NK-92 (cell line): ENCODE measurements at regions not wholly inside any gene's neighbourhood (a gene's known extent, or its start where the extent isn't known, plus 50 kb on each side); places are given as distances from the start of the nearest gene placed in this dataset.

ENCODE experiments used
- DNase-seq: peaks from one replicate; lab custom pipeline; 2025; ENCODE audit not compliant: unreplicated experiment; lab: John Stamatoyannopoulos, UW

GRCh38 chr7:155984609-155985405, 172.5 kb upstream of the SHH start:
- DNase-seq, result no peak

GRCh38 chr7:155984028-155984580, 171.8 kb upstream of the SHH start:
- no peak for DNase-seq

DNA sequence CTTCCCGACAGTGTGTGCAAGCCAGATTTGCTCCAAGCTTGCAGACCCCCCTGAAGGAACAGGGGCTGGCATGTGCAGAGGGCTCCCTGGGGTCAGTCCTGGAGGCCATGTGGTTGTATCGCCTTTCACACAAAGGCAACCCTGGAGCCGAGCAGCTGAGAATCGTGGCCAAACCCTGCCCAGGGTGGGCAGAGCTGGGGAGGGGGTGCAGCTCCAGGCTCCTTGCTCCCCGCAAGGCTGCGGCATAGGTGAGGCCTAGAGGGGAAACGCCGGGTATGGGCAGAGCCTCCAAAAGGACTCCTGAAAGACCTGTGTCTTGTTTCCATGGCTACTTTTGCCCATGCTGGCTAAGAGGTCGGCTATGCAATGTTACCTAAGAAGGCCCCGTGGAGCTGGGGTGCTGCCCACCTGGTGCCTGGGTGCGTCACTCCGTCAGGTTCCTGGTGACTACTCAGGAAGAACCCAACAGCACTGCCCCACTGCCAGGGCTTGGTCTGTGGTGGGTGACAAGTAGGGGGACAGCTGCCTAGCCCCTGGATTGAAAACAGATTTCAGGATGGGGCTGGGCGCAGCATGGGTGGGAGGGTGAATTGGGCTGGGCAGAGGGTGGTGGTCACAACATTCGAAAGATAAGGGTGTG, 171.0 kb upstream of the SHH start:
- DNase-seq, result no peak

DNA sequence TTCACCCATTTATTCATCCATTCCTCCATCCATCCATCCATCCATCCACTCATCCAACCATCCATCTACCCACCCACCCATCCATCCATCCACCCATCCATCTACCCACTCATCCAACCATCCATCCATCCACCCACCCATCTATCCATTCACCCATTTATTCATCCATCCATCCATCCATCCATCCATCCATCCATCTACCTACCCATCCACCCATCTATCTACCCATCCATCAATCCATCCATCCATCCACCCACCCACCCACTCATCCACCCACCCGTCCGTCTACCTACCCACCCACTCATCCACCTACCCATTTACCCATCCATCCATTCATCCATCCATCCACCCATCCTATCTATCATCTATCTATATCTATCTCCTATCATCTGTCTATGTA, 169.4 kb upstream of the SHH start:
- no peak for DNase-seq

DNA sequence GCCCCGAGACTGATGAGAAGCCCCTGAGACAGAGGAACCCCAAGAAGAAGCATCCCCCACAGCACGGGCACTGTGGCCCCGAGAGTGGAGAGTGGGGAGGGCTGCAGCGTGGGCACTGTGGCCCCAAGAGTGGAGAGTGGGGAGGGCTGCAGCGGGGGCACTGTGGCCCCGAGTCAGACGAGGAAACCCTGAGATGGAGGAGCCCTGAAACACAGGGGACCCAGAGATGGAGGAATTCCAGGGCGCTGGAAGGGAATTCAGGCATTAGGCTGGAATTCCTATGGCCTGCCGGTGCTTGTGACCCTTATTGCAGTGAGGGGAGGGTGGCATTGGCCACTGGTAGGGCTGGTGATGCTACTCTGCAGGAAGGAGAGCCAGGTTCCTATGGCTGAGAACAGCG, 168.6 kb upstream of the SHH start:
- no peak for DNase-seq

GRCh38 chr7:155979994-155980393, 167.7 kb upstream of the SHH start:
- DNase-seq, result no peak

DNA sequence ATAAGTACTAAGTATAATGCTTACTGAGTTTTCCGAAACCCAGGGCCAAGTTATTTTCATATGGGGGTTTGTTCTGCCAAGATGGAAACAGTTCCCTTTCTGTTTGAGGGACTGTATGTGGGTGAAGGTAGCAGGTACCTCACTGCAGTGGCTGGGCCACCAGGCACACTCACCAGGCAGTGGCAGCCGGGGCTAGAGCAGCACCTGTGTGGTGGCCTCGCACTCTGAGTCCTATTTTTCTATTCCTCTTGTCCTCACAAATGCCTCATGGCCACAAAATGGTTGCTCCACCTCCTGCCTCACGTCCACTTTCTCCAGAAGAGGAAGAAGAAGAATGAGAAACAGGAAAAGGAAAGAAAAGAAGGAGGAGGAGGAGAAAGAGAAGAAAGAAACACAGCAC, 167.3 kb upstream of the SHH start:
- DNase-seq, result no peak

DNA sequence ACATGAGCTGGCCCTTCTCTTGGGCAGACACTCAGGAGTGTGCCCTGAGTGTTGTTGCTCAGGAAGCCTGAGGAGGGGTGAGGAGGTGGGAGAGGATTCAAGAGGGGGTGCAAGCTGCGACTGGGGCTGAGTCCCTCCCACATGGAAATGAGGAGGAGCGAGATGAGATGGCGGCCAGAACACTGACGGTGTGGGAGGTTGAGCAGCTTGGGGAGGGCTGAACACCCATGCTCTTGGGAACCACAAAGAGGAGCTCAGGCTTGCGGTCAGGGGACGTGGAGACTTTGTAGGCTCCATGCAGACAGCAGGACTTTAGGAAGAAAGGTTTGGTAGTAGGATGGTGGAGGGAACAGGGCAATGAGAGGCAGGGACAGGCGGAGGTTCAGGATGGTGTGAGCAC, 163.2 kb upstream of the SHH start:
- no peak for DNase-seq

DNA sequence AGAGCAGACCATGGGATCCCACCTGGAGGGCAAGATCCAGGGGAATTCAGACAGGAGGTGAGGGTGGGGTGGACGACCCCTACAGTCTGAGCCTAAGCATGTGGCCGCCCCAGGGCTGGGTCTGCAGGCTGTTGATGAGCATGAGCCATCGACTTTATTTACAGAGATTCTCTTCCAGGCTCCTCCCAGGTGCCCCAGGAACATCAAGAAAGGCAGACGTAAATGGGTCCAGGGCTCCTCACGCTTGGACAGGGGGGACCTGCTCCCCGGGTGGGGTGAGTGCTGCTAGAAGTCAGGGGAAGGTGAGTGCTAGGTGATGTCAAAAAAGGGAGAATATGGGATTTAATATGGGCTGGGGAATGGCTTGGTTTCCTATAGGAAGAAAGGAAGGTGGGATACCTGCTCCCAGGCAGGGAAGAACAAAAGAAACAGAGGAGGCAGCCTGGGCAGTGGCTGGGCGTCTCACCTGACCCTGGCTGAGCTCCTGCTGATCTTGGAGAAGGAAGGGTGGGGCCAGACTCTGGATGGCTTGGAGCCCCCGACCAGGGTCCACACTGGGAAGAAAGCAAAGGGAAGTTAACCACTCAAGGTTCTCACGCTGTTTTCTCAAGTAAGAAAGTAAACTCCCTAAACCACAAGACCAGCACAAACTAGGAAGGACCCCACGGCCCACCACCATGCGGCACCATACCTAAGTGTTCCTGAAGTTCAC, 162.1 kb upstream of the SHH start:
- no peak for DNase-seq

GRCh38 chr7:155973451-155973997, 161.3 kb upstream of the SHH start:
- DNase-seq, result no peak

- DNase-seq, result no peak
Measured at GRCh38 chr7:155972651-155973390, 160.6 kb upstream of the SHH start.

DNA sequence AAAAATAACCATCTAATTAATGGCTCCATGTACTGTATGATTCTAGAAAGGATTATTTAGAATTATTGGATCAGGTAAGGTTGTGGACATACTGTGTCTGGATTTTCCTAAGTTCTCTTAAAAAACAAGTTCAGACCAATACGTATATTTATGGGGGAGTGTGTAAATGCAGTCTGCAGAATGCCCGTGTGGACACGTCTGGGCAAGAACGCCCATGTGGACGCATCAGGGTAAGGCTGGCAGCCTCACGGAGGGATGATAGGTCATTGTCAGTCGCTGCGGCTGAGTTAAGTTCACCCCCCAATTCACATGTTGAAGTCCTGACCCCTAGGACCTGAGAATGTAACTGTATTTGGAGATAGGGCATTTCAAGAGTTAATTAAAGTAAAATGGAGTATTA, 160.0 kb upstream of the SHH start:
- no peak for DNase-seq

- DNase-seq, result no peak
Measured at GRCh38 chr7:155971180-155971770, 159.0 kb upstream of the SHH start.

- no peak for DNase-seq
Measured at GRCh38 chr7:155969192-155969929, 157.1 kb upstream of the SHH start.

DNA sequence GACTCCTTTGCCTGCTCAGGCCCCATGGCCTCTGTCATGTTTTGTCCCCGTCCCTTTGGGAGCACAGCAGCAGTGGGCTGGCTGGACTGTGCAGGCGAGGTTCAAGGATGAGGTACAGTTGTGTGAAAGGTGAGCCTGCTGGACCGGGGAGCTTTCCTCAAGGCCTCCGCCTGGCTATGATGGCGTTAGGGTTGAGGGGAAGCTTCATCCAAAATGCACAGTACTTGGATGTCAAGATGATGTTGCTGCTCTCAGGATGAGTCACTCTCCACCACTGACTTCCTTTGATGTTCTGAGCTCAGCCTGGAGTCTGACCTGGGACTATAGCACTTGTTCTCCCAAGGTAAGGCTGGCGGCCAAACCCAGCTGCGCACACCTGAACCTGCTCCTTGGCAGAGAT, 152.7 kb upstream of the SHH start:
- no peak for DNase-seq

DNA sequence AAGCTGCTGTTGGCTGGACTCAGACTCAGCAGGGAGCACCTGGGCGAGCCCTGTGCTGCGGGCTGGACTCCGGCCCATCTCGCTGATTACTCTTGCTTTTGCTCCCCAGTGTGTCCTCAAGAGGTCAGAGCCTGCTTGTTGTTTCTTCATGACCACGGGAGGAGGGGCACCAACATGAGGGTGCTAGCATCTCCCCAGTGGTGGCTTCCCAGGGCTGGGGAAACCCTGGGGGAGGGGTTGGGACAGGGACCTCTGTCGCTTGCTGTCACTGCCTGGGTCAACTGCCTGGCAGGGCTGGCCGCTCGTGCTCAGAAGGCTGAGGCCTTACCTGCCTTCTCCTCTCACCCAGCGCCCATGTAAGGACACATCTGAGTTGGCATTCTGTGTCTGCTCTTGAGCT, 152.3 kb upstream of the SHH start:
- no peak for DNase-seq

- no peak for DNase-seq
Measured at GRCh38 chr7:155963771-155964195, 151.5 kb upstream of the SHH start.

DNA sequence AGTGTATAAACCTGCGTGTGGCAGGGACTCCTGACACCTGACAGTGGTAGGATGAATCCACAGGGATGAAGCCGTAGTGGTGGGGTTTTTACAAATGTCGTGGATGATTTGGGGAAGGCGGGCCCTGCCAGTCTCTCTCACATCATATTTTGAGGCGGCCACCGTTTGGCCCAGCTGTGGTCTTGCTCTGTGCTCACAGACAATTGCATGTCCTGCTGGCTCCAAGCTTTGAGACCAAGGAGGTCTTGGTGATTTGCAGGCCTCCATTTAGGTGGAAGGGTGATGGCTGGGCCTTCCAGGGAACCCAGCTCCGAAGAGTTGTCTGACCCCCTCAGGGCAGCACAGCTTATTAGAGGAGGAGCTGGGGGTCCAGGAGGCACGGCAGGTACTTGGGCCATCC, 151.1 kb upstream of the SHH start:
- no peak for DNase-seq

DNA sequence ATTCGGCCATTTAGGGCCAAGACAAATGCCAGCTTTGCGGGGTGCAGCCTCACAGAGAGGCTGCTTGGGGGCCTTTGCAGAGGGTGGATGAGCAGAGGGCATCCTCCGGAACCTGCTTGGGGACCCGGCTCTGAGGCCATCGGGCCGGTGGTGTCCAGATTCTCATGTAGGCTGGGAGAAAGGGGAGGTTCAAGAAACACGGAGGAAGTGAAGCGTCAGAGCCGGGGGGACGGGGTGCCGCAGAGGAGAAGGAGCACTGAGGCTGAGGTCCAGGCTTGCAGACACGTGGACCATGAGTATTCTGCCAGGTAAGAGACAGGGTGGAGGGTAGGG, 150.7 kb upstream of the SHH start:
- no peak for DNase-seq
